CD14-positive monocyte (primary cell): ENCODE measurements at regions not wholly inside any gene's neighbourhood (a gene's known extent, or its start where the extent isn't known, plus 50 kb on each side); places are given as distances from the start of the nearest gene placed in this dataset.

Experiments used
- DNase-seq, 3 donors: peaks; one replicate each; pipeline ENCODE4 v3.0.0-alpha.2; 2011 to 2022
- H2AFZ ChIP-seq: 2 replicates; pipeline ENCODE4 v1.6.0; 2012; ENCODE audit warnings: mild to moderate bottlenecking, low read depth, low read length, inconsistent platforms; ENCODE audit not compliant: insufficient read depth, poor library complexity, severe bottlenecking
- H3K27ac ChIP-seq, 2 donors: 1 replicate in 1 of 2; 2 replicates in 1 of 2; pipeline ENCODE4 v1.5.1; 2012 to 2013; ENCODE audit warnings: low read length in 2 of 2, control low read depth in 1 of 2, inconsistent platforms in 1 of 2, low read depth in 1 of 2, mild to moderate bottlenecking in 1 of 2
- H3K27me3 ChIP-seq, 2 donors: one replicate each; pipeline versions ENCODE4 v1.6.0 to v1.6.1; 2011 to 2013; ENCODE audit warnings: low read length in 2 of 2; ENCODE audit not compliant: control insufficient read depth in 2 of 2, insufficient read depth in 2 of 2
- H3K36me3 ChIP-seq, 2 donors: replicated peaks in 1 of 2; 1 replicate in 1 of 2; 2 replicates in 1 of 2; pipeline versions ENCODE4 v1.5.1 to v1.6.1; 2012 to 2013; ENCODE audit warnings: low read length in 2 of 2, control low read depth in 1 of 2, inconsistent platforms in 1 of 2, mild to moderate bottlenecking in 1 of 2; ENCODE audit not compliant: insufficient read depth in 2 of 2, control insufficient read depth in 1 of 2
- H3K4me1 ChIP-seq, 2 donors: 1 replicate in 1 of 2; 2 replicates in 1 of 2; pipeline versions ENCODE4 v1.5.1 to v1.6.1; 2012 to 2013; ENCODE audit warnings: low read length in 2 of 2, control low read depth in 1 of 2, inconsistent platforms in 1 of 2, mild to moderate bottlenecking in 1 of 2, moderate library complexity in 1 of 2; ENCODE audit not compliant: insufficient read depth in 2 of 2, control insufficient read depth in 1 of 2
- H3K4me2 ChIP-seq: replicated peaks from 2 replicates; pipeline ENCODE3; 2012; ENCODE audit warnings: low read length, moderate library complexity, mild to moderate bottlenecking; ENCODE audit not compliant: poor library complexity, severe bottlenecking; ENCODE audit errors: extremely low read depth
- H3K4me3 ChIP-seq, 3 experiments: fragments of 200-600 bp in 1 of 3; sonication (generic) in 1 of 3; replicated peaks in 1 of 3; 1 replicate in 2 of 3; 2 replicates in 1 of 3; pipeline ENCODE4 v1.5.1; 2011 to 2013; ENCODE audit warnings: low read length in 3 of 3, mild to moderate bottlenecking in 3 of 3, control low read depth in 2 of 3, low read depth in 2 of 3, inconsistent platforms in 1 of 3, moderate library complexity in 1 of 3
- H3K79me2 ChIP-seq: 2 replicates; pipeline ENCODE4 v1.6.0; 2012; ENCODE audit warnings: mild to moderate bottlenecking, control low read depth, inconsistent platforms, low read length, moderate library complexity; ENCODE audit not compliant: insufficient read depth
- H3K9ac ChIP-seq: 2 replicates; pipeline ENCODE4 v1.6.0; 2017; ENCODE audit warnings: low read length, mild to moderate bottlenecking; ENCODE audit not compliant: insufficient read depth, poor library complexity, severe bottlenecking
- H3K9me3 ChIP-seq, 2 donors: replicated peaks in 1 of 2; 1 replicate in 1 of 2; 2 replicates in 1 of 2; pipeline versions ENCODE4 v1.5.1 to v1.6.1; 2012 to 2013; ENCODE audit warnings: low read length in 2 of 2, control low read depth in 1 of 2; ENCODE audit not compliant: control insufficient read depth in 1 of 2, insufficient read depth in 1 of 2
- H4K20me1 ChIP-seq: 2 replicates; pipeline ENCODE4 v1.6.0; 2012; ENCODE audit warnings: mild to moderate bottlenecking, low read length, control low read depth, moderate library complexity; ENCODE audit not compliant: insufficient read depth
- H3K27ac Mint-ChIP-seq, 7 donors: one replicate each; pipeline ENCODE4 v1.8.0; 2020; ENCODE audit warnings: mild to moderate bottlenecking in 7 of 7, mixed read lengths in 7 of 7, moderate library complexity in 6 of 7, inconsistent platforms in 2 of 7
- H3K27me3 Mint-ChIP-seq, 3 donors: one replicate each; pipeline ENCODE4 v1.8.0; 2021 to 2022; ENCODE audit warnings: low read depth in 3 of 3, mild to moderate bottlenecking in 3 of 3, mixed read lengths in 3 of 3, moderate library complexity in 3 of 3, inconsistent platforms in 1 of 3
- H3K36me3 Mint-ChIP-seq, 2 donors: one replicate each; pipeline ENCODE4 v1.8.0; 2020; ENCODE audit warnings: mixed read lengths in 2 of 2, inconsistent platforms in 1 of 2, mild to moderate bottlenecking in 1 of 2
- H3K4me1 Mint-ChIP-seq: one replicate; pipeline ENCODE4 v1.8.0; 2020; ENCODE audit warnings: mild to moderate bottlenecking, mixed read lengths
- H3K4me3 Mint-ChIP-seq, 2 donors: one replicate each; pipeline ENCODE4 v1.8.0; 2020; ENCODE audit warnings: mild to moderate bottlenecking in 2 of 2, mixed read lengths in 2 of 2, moderate library complexity in 1 of 2
- H3K9me3 Mint-ChIP-seq, 7 donors: one replicate each; pipeline ENCODE4 v1.8.0; 2020 to 2022; ENCODE audit warnings: mixed read lengths in 7 of 7, mild to moderate bottlenecking in 6 of 7, moderate library complexity in 6 of 7, inconsistent platforms in 2 of 7
- WGBS: methylation state at CpG from one replicate; pipeline ENCODE4 v1.1.5; 2013; ENCODE audit warnings: missing lambda C conversion rate; ENCODE audit not compliant: insufficient coverage; 5-methylcytosine and 5-hydroxymethylcytosine counted together
- intact Hi-C, 2 donors: fragments of 100-400 bp; cut with micrococcal nuclease; formaldehyde crosslinking; loops; one replicate each; pipeline versions ENCODE4 v1.15.0 to v1.15.1; 2023
- TF ChIP-seq, protein P1 (sequence below): fragments of 200-600 bp; IDR thresholded peaks from one replicate; pipeline ENCODE4 v1.8.0; 2022; ENCODE audit warnings: antibody characterized with exemption, mild to moderate bottlenecking

DNA sequence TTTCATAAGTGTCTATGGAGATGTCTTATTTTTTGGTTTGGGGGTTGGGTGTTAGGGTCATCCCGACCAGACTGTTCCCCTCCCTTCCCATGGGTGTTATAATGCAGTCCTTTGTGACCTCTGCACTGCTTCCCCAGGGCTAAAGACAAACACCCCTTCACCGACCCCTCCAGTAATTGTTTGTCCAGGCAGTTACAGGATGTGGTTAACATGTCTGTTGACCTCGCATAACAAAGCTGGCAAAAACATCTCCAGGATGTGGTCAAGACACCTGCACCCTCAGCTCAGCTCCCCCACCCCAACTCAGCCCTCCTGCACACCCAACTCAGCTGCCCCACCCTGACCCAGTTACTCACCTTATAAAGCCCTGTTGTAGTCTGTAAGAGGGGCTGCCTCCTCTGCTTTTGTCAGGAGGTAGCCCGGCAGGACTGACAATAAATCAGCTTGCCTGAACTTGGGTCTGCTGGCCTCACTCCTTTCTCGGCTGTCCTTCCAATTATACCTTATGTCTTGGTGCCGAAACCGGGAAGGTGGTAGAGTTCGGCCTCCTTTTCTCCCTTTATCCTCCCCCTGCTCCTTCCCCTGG lies 102.2 kb downstream of the ZNF92 start:
- Histone ChIP-seq H2AFZ (no peak overlapping the region), H3K4me2 (no peak overlapping the region), H4K20me1 (no peaks in the 10 kb centered on the region), H3K4me3 (no peak overlapping the region), H3K4me1 (no peaks in the 10 kb centered on the region), H3K27ac (no peak overlapping the region), H3K9ac (no peak overlapping the region), H3K79me2 (no peaks in the 10 kb centered on the region), H3K9me3 (peaks cover 42 to 45% of the 10 kb centered on the region in 2 donors), H3K27me3 (no peaks in the 10 kb centered on the region), H3K36me3 (no peaks in the 10 kb centered on the region)
- Mint-ChIP-seq H3K4me3 (peak overlapping the region in 1 of 2 donors; percentile 34), H3K27me3 (peaks cover 0 to 3% (median 0%) of the 10 kb centered on the region in 3 donors), H3K9me3 (peaks cover 30 to 51% (median 48%) of the 10 kb centered on the region in 7 donors), H3K4me1 (no peaks in the 10 kb centered on the region), H3K36me3 (no peaks in the 10 kb centered on the region), H3K27ac (no peak overlapping the region)
- 91% methylated on average over 4 of the region's 8 CpGs for WGBS
- TF ChIP-seq, protein P1, sequence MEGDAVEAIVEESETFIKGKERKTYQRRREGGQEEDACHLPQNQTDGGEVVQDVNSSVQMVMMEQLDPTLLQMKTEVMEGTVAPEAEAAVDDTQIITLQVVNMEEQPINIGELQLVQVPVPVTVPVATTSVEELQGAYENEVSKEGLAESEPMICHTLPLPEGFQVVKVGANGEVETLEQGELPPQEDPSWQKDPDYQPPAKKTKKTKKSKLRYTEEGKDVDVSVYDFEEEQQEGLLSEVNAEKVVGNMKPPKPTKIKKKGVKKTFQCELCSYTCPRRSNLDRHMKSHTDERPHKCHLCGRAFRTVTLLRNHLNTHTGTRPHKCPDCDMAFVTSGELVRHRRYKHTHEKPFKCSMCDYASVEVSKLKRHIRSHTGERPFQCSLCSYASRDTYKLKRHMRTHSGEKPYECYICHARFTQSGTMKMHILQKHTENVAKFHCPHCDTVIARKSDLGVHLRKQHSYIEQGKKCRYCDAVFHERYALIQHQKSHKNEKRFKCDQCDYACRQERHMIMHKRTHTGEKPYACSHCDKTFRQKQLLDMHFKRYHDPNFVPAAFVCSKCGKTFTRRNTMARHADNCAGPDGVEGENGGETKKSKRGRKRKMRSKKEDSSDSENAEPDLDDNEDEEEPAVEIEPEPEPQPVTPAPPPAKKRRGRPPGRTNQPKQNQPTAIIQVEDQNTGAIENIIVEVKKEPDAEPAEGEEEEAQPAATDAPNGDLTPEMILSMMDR, result no peak
- intact Hi-C loops, result no loop called here
- DNase-seq, result no peak

DNA sequence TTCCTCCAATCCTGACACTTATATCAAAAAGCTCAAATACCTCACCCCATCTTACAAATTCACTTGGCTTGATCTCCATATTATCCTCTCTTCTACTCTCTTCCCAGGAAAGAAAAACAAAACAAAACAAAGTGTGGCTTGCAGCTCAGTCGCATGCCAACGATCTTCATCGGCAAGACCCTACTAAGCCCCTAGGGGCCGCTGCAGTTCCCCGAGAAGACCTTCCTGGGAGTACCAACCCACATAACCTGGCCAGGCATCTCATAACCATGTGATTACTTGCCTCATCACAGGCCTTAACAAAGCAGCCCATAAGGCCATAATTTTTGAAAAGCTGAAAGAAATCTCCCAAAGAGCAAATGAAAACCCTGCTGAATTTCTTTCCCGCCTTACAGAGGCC lies 103.7 kb downstream of the ZNF92 start:
- Mint-ChIP-seq H3K4me3 (no peak overlapping the region), H3K9me3 (peaks cover 34 to 56% (median 45%) of the 10 kb centered on the region in 7 donors), H3K27me3 (peaks cover 0 to 3% (median 1%) of the 10 kb centered on the region in 3 donors), H3K4me1 (no peaks in the 10 kb centered on the region), H3K36me3 (no peaks in the 10 kb centered on the region), H3K27ac (no peak overlapping the region)
- Histone ChIP-seq H3K4me3 (no peak overlapping the region), H3K79me2 (no peaks in the 10 kb centered on the region), H3K4me2 (no peak overlapping the region), H3K27me3 (no peaks in the 10 kb centered on the region), H3K9me3 (peaks cover 42% of the 10 kb centered on the region in 2 donors), H3K9ac (no peak overlapping the region), H3K27ac (no peak overlapping the region), H2AFZ (no peak overlapping the region), H3K4me1 (no peaks in the 10 kb centered on the region), H3K36me3 (no peaks in the 10 kb centered on the region), H4K20me1 (no peaks in the 10 kb centered on the region)
- 78% methylated on average over 5 of the region's 6 CpGs for WGBS
- TF ChIP-seq, protein P1, result no peak
- intact Hi-C loops, result no loop called here
- DNase-seq, result no peak
